H9 (cell line): ENCODE measurements at regions not wholly inside any gene's neighbourhood (a gene's known extent, or its start where the extent isn't known, plus 50 kb on each side); places are given as distances from the start of the nearest gene placed in this dataset.

ENCODE experiments used
- DNase-seq: peaks from one replicate; pipeline ENCODE4 v3.0.0-alpha.2; 2017
- H2AFZ ChIP-seq: one replicate; pipeline ENCODE4 v1.6.1; 2013; ENCODE audit warnings: mild to moderate bottlenecking, low read length, control low read depth, moderate library complexity
- H2AK5ac ChIP-seq: 2 replicates; pipeline ENCODE4 v1.6.1; 2013; ENCODE audit warnings: low read length, control low read depth, mixed read lengths; ENCODE audit not compliant: insufficient read length
- H2BK120ac ChIP-seq: one replicate; pipeline ENCODE4 v1.6.1; 2013; ENCODE audit warnings: low read depth, mild to moderate bottlenecking, low read length, control low read depth, inconsistent platforms; ENCODE audit not compliant: poor library complexity, severe bottlenecking
- H2BK12ac ChIP-seq: 2 replicates; pipeline ENCODE4 v1.6.1; 2013; ENCODE audit warnings: low read length, control low read depth, mixed read lengths, low read depth; ENCODE audit not compliant: insufficient read length
- H2BK15ac ChIP-seq: 2 replicates; pipeline ENCODE4 v1.6.1; 2013; ENCODE audit warnings: low read depth, low read length, control low read depth
- H2BK20ac ChIP-seq: one replicate; pipeline ENCODE4 v1.6.1; 2013; ENCODE audit warnings: low read depth, mild to moderate bottlenecking, low read length, control low read depth, inconsistent platforms; ENCODE audit not compliant: poor library complexity, severe bottlenecking
- H2BK5ac ChIP-seq: 2 replicates; pipeline ENCODE4 v1.6.1; 2013; ENCODE audit warnings: low read length, control low read depth, mixed read lengths; ENCODE audit not compliant: insufficient read length
- H3K14ac ChIP-seq: 2 replicates; pipeline ENCODE4 v1.6.1; 2013; ENCODE audit warnings: low read length, control low read depth; ENCODE audit not compliant: insufficient read depth
- H3K18ac ChIP-seq: 2 replicates; pipeline ENCODE4 v1.6.1; 2013; ENCODE audit warnings: low read depth, mild to moderate bottlenecking, mixed read lengths, low read length, control low read depth; ENCODE audit not compliant: insufficient read length
- H3K23ac ChIP-seq: 2 replicates; pipeline ENCODE4 v1.6.1; 2013; ENCODE audit warnings: low read length, control low read depth, mixed read lengths, low read depth; ENCODE audit not compliant: insufficient read length
- H3K23me2 ChIP-seq: 2 replicates; pipeline ENCODE4 v1.6.1; 2013; ENCODE audit warnings: low read depth, mild to moderate bottlenecking, mixed read lengths, low read length, control low read depth; ENCODE audit not compliant: insufficient read length, poor library complexity, severe bottlenecking
- H3K27ac ChIP-seq: 2 replicates; pipeline ENCODE4 v1.5.1; 2013; ENCODE audit warnings: low read length, control low read depth, mixed read lengths, low read depth; ENCODE audit not compliant: insufficient read length
- H3K27me3 ChIP-seq: 2 replicates; pipeline ENCODE4 v1.6.1; 2013; ENCODE audit warnings: low read length, control low read depth, inconsistent platforms; ENCODE audit not compliant: insufficient read depth
- H3K4ac ChIP-seq: 2 replicates; pipeline ENCODE4 v1.6.1; 2013; ENCODE audit warnings: low read depth, mild to moderate bottlenecking, control low read depth, inconsistent platforms, low read length, moderate library complexity
- H3K4me1 ChIP-seq: 2 replicates; pipeline ENCODE4 v1.6.1; 2013; ENCODE audit warnings: low read length, control low read depth, inconsistent platforms; ENCODE audit not compliant: insufficient read depth
- H3K4me2 ChIP-seq: 2 replicates; pipeline ENCODE4 v1.6.1; 2013; ENCODE audit warnings: low read length, control low read depth, mixed read lengths; ENCODE audit not compliant: insufficient read length, insufficient read depth
- H3K56ac ChIP-seq: 2 replicates; pipeline ENCODE4 v1.6.1; 2013; ENCODE audit warnings: low read depth, mild to moderate bottlenecking, mixed read lengths, low read length, control low read depth; ENCODE audit not compliant: insufficient read length
- H3K79me1 ChIP-seq: 2 replicates; pipeline ENCODE4 v1.6.1; 2013; ENCODE audit warnings: low read depth, mild to moderate bottlenecking, moderate library complexity, low read length, control low read depth, inconsistent platforms; ENCODE audit not compliant: insufficient read depth, poor library complexity, severe bottlenecking
- H3K79me2 ChIP-seq: 2 replicates; pipeline ENCODE4 v1.6.1; 2013; ENCODE audit warnings: low read length, control low read depth, inconsistent platforms; ENCODE audit not compliant: insufficient read depth
- H3K9ac ChIP-seq: 2 replicates; pipeline ENCODE4 v1.6.1; 2013; ENCODE audit warnings: low read length, control low read depth, mixed read lengths; ENCODE audit not compliant: insufficient read length; ENCODE audit errors: extremely low read depth
- H3K9me3 ChIP-seq: one replicate; pipeline ENCODE4 v1.6.1; 2013; ENCODE audit warnings: low read depth, low read length, inconsistent platforms; ENCODE audit not compliant: control insufficient read depth
- H3T11ph ChIP-seq: one replicate; pipeline ENCODE4 v1.6.1; 2013; ENCODE audit warnings: mild to moderate bottlenecking, low read length, control low read depth, inconsistent platforms
- H4K20me1 ChIP-seq: one replicate; pipeline ENCODE4 v1.6.1; 2013; ENCODE audit not compliant: control insufficient read depth, insufficient read length, insufficient read depth
- H4K5ac ChIP-seq: 2 replicates; pipeline ENCODE4 v1.6.1; 2013; ENCODE audit warnings: low read depth, mild to moderate bottlenecking, mixed read lengths, low read length, control low read depth; ENCODE audit not compliant: insufficient read length
- H4K8ac ChIP-seq: replicated peaks from 2 replicates; pipeline ENCODE4 v1.6.1; 2013; ENCODE audit warnings: low read length, control low read depth, mixed read lengths, low read depth; ENCODE audit not compliant: insufficient read length
- H4K91ac ChIP-seq: 2 replicates; pipeline ENCODE4 v1.6.1; 2013; ENCODE audit warnings: low read depth, mild to moderate bottlenecking, moderate library complexity, mixed read lengths, low read length, control low read depth; ENCODE audit not compliant: insufficient read length
- H3K27ac Mint-ChIP-seq, 3 experiments: 2 replicates in 2 of 3; 3 replicates in 1 of 3; pipeline ENCODE4 v1.8.0; 2020 to 2021; ENCODE audit warnings: mixed read lengths in 3 of 3, mild to moderate bottlenecking in 1 of 3, moderate library complexity in 1 of 3
- H3K27me3 Mint-ChIP-seq: 2 replicates; pipeline ENCODE4 v1.8.0; 2021; ENCODE audit warnings: low read depth, mild to moderate bottlenecking, moderate library complexity, mixed read lengths
- H3K36me3 Mint-ChIP-seq, 3 experiments: 2 replicates in 2 of 3; 3 replicates in 1 of 3; pipeline ENCODE4 v1.8.0; 2020 to 2021; ENCODE audit warnings: low read depth in 3 of 3, mixed read lengths in 3 of 3; ENCODE audit not compliant: insufficient read depth in 1 of 3
- H3K4me1 Mint-ChIP-seq, 2 experiments: 2 replicates each; pipeline ENCODE4 v1.8.0; 2020; ENCODE audit warnings: mixed read lengths in 2 of 2
- H3K4me3 Mint-ChIP-seq, 2 experiments: 2 replicates in 1 of 2; 3 replicates in 1 of 2; pipeline ENCODE4 v1.8.0; 2020 to 2021; ENCODE audit warnings: mild to moderate bottlenecking in 2 of 2, mixed read lengths in 2 of 2, moderate library complexity in 1 of 2
- H3K9me3 Mint-ChIP-seq, 2 experiments: 2 replicates in 1 of 2; 3 replicates in 1 of 2; pipeline ENCODE4 v1.8.0; 2020; ENCODE audit warnings: mild to moderate bottlenecking in 2 of 2, mixed read lengths in 2 of 2, moderate library complexity in 1 of 2
- CTCF ChIP-seq: fragments of 200-600 bp; sonication (generic); conservative IDR thresholded peaks from 3 replicates; pipeline ENCODE4 v1.8.0; 2021; ENCODE audit warnings: antibody characterized with exemption, mild to moderate bottlenecking
- WGBS: extraction: QIAGEN DNeasy Blood & Tissue Kit; methylation state at CpG from one replicate; pipeline ENCODE4 v1.1.7; 2013; ENCODE audit warnings: missing lambda C conversion rate, low lambda C conversion rate, mixed read lengths; ENCODE audit not compliant: insufficient read length; ENCODE audit errors: extremely low coverage; 5-methylcytosine and 5-hydroxymethylcytosine counted together

GRCh38 chr14:43041976-43042375 is 1435.3 kb downstream of the LRFN5 start:
- no CpG with 5 or more reads among the region's 3 CpGs for WGBS
- no peaks in the 10 kb centered on the region for H3K27me3 ChIP-seq
- Mint-ChIP-seq H3K27me3 (no peaks in the 10 kb centered on the region; the same call in 1 of the 2 replicates), H3K4me3 (no peak overlapping the region), H3K4me1 (no peaks in the 10 kb centered on the region), H3K27ac (no peak overlapping the region), H3K36me3 (no peaks in the 10 kb centered on the region), H3K9me3 (no peaks in the 10 kb centered on the region)
- no peak overlapping the region for H2BK120ac ChIP-seq
- no peak overlapping the region for H4K5ac ChIP-seq
- no peaks in the 10 kb centered on the region for H3K79me2 ChIP-seq
- no peaks in the 10 kb centered on the region for H3K79me1 ChIP-seq
- H4K8ac ChIP-seq: no peak overlapping the region
- no peaks in the 10 kb centered on the region for H4K20me1 ChIP-seq
- H3K18ac ChIP-seq: no peak overlapping the region
- H3K23ac ChIP-seq: no peak overlapping the region
- no peak overlapping the region for H4K91ac ChIP-seq
- H3K27ac ChIP-seq: no peak overlapping the region
- H2AK5ac ChIP-seq: no peak overlapping the region
- no peak overlapping the region for H3K14ac ChIP-seq
- H3T11ph ChIP-seq: no peak overlapping the region
- no peak for DNase-seq
- H3K9ac ChIP-seq: no peak overlapping the region
- H3K23me2 ChIP-seq: no peaks in the 10 kb centered on the region
- H2BK20ac ChIP-seq: no peak overlapping the region
- no peaks in the 10 kb centered on the region for H3K4me1 ChIP-seq
- no peak overlapping the region for H2BK5ac ChIP-seq
- H3K4ac ChIP-seq: no peak overlapping the region
- no peak overlapping the region for H2BK15ac ChIP-seq
- no peak for TF ChIP-seq CTCF
- no peak overlapping the region for H2BK12ac ChIP-seq
- H3K56ac ChIP-seq: no peak overlapping the region
- no peak overlapping the region for H3K4me2 ChIP-seq
- no peaks in the 10 kb centered on the region for H3K9me3 ChIP-seq
- H2AFZ ChIP-seq: no peak overlapping the region
